GM13976 (cell line): ENCODE measurements at regions not wholly inside any gene's neighbourhood (a gene's known extent, or its start where the extent isn't known, plus 50 kb on each side); places are given as distances from the start of the nearest gene placed in this dataset.

Experiments
- DNase-seq: peaks from one replicate; pipeline ENCODE4 v3.0.0; 2012; ENCODE audit warnings: low spot score
- CTCF ChIP-seq: IDR thresholded peaks from 2 replicates; pipeline ENCODE4 v1.5.1; 2012; ENCODE audit warnings: borderline replicate concordance, mild to moderate bottlenecking; ENCODE audit not compliant: insufficient read depth; ENCODE audit errors: extremely low read depth, missing control alignments, control extremely low read depth
- in situ Hi-C: fragments of 300-500 bp; cut with MboI; formaldehyde crosslinking; loops from one replicate; pipeline ENCODE4 v1.12.0; 2022; ENCODE audit warnings: low sequenced_read_pairs, mixed read lengths, inconsistent platforms; ENCODE audit not compliant: unreplicated experiment

DNA sequence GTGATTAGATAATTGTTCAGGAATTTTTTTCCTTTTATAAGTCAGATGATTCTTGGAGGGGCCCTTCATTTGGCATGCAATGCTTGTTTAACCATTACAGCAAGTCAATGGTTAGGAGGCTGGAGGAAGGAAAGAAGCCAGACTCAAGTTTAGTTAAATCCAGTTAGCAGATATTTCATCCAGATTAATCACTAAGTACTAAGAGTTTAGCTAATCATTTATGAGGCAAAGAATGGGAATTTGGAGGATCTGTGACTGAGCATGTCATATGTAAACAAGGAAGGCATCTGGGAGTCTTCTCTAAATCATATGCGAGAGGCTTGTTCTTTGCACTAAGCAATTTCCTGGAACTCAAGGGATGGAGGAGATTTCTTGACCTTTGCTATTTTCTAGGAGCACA, 145.3 kb upstream of the SGCD start:
- no peak for DNase-seq
- TF ChIP-seq CTCF = no peak
- in situ Hi-C loops = no loop called here

DNA sequence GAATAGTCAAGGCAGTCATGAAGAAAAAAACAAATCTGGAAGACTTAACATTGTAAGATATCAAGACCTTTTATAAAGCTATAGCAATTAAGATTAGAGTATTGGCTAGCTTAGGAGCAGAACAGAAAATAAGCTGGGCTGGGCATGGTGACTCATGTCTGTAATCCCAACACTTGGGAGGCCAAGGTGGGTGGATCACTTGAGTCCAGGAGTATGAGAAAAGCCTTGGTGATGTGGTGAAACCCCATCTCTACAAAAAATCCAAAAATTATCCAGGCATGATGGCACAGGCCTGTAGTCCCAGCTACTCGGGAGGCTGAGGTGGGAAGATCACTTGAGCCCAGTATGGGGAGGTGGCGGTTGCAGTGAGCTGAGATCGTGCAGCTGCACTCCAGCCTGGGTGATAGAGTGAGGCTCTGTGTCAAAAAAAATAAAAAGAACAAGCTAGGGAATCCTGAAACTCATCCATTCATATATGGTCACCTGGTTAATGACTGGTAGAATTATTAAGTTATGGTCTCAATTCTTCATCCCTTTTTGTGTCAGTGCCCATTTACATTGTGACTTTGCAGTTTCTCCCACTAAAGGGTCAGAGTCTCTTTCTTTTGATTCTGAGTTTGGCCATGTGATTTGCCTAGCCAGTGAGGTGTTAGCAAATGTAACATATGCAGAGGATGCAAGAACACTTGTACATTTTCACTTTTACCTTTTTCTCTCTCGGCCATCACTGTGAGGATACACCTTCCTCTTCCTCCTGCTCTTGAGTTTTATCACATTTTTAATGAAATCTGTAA, 144.6 kb upstream of the SGCD start:
- TF ChIP-seq CTCF = no peak
- in situ Hi-C loops = no loop called here
- no peak for DNase-seq

DNA sequence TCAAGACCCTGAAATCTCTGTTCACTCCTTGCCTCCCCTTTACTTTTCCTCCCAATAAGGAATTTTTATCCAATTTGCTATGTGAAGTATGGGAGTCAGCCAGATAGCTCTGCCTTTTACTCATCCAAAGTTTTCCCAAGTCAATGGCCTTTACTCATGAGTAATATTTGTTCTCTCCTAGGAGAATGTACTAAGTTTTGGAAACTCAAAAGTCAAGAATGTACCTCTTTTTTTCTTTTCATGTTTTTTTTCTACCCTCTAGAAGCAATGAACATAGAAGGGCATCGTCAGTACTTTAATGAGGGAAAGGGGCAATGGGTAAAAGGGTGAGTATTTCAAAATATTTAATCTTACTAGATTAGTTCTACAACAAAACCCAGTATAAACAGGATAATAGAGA, 140.2 kb upstream of the SGCD start:
- DNase-seq = no peak
- TF ChIP-seq CTCF = no peak
- in situ Hi-C loops = no loop called here

- TF ChIP-seq CTCF = no peak
- in situ Hi-C loops = no loop called here
- no peak for DNase-seq
These were observed 138.9 kb upstream of the SGCD start for GRCh38 chr5:156188016-156188415.

- no peak for TF ChIP-seq CTCF
- DNase-seq = no peak
- in situ Hi-C loops = no loop called here
These were observed 137.3 kb upstream of the SGCD start for GRCh38 chr5:156189628-156190027.

GRCh38 chr5:156191547-156191946, 135.4 kb upstream of the SGCD start:
- no peak for DNase-seq
- in situ Hi-C loops = no loop called here
- TF ChIP-seq CTCF = no peak

- in situ Hi-C loops = no loop called here
These were observed 129.8 kb upstream of the SGCD start for GRCh38 chr5:156197042-156197635.

More at GRCh38 chr5:156197042-156197635, 129.8 kb upstream of the SGCD start:
- TF ChIP-seq CTCF = no peak
- DNase-seq = no peak
